Esophagus muscularis mucosa (tissue), 4 donors: ENCODE measurements at regions not wholly inside any gene's neighbourhood (a gene's known extent, or its start where the extent isn't known, plus 50 kb on each side); places are given as distances from the start of the nearest gene placed in this dataset.
"Not testable (repeated sequence)": the region's sequence is repeated elsewhere in the genome, so short reads cannot be mapped to it uniquely, and the experiment has no call there.

Experiments used
- DNase-seq: peaks from one replicate; pipeline ENCODE4 v3.0.0-alpha.2; 2017; ENCODE audit errors: extremely low spot score
- H3K27ac ChIP-seq, 4 donors: fragments of 200-600 bp; sonication (generic); replicated peaks in 1 of 4; 1 replicate in 3 of 4; 2 replicates in 1 of 4; pipeline ENCODE4 v1.5.1; 2016 to 2019; ENCODE audit warnings: mild to moderate bottlenecking in 1 of 4
- H3K27me3 ChIP-seq, 4 donors: fragments of 200-600 bp; sonication (generic); one replicate each; pipeline versions ENCODE4 v1.5.1 to v1.6.0; 2016 to 2019
- H3K36me3 ChIP-seq, 4 donors: fragments of 200-600 bp; sonication (generic); one replicate each; pipeline ENCODE4 v1.5.1; 2016 to 2019
- H3K4me1 ChIP-seq, 4 donors: fragments of 200-600 bp; sonication (generic); one replicate each; pipeline ENCODE4 v1.5.1; 2016 to 2019
- H3K4me3 ChIP-seq, 4 donors: fragments of 200-600 bp; sonication (generic); 1 replicate in 2 of 4; 2 replicates in 2 of 4; pipeline ENCODE4 v1.5.1; 2016 to 2019; ENCODE audit warnings: mild to moderate bottlenecking in 4 of 4, moderate library complexity in 1 of 4
- H3K9me3 ChIP-seq, 4 donors: fragments of 200-600 bp; sonication (generic); 1 replicate in 3 of 4; 2 replicates in 1 of 4; pipeline ENCODE4 v1.5.1; 2016 to 2019
- CTCF ChIP-seq, 3 experiments: fragments of 200-600 bp in 2 of 3; fragments of 450-650 bp in 1 of 3; sonication (generic) in 2 of 3; IDR thresholded peaks; one replicate each; pipeline ENCODE4 v1.5.1; 2017 to 2019; ENCODE audit warnings: antibody characterized with exemption in 3 of 3, mild to moderate bottlenecking in 2 of 3, moderate library complexity in 1 of 3
- EP300 ChIP-seq: sonication (generic); formaldehyde crosslinking; IDR thresholded peaks from one replicate; pipeline ENCODE4 v1.6.1; 2017; ENCODE audit warnings: antibody characterized with exemption
- POLR2A ChIP-seq: fragments of 450-650 bp; IDR thresholded peaks from one replicate; pipeline ENCODE4 v1.6.1; 2017; ENCODE audit warnings: antibody characterized with exemption, moderate library complexity, mild to moderate bottlenecking, low read depth
- POLR2AphosphoS5 ChIP-seq, 2 donors: sonication (generic); formaldehyde crosslinking; IDR thresholded peaks; one replicate each; pipeline ENCODE4 v1.6.1; 2017; ENCODE audit warnings: antibody characterized with exemption in 2 of 2
- WGBS: methylation state at CpG from one replicate; pipeline ENCODE4 v1.1.5; 2018; 5-methylcytosine and 5-hydroxymethylcytosine counted together
- intact Hi-C: fragments of 100-400 bp; cut with DNase I; formaldehyde crosslinking; loops from one replicate; pipeline ENCODE4 v1.15.1; 2023

GRCh38 chr2:185268651-185269050 lies 470.0 kb upstream of the FSIP2 start:
- Histone ChIP-seq H3K9me3 (no peaks in the 10 kb centered on the region), H3K27me3 (no peaks in the 10 kb centered on the region), H3K27ac (no peak overlapping the region), H3K4me1 (no peaks in the 10 kb centered on the region), H3K36me3 (no peaks in the 10 kb centered on the region), H3K4me3 (no peak overlapping the region)
- 86% methylated on average over 3 of the region's 3 CpGs for WGBS
- no peak for DNase-seq
- no peak for TF ChIP-seq POLR2AphosphoS5 (IDR thresholded peaks at IDR 0.05)
- no peak for TF ChIP-seq CTCF (IDR thresholded peaks at IDR 0.05)
- TF ChIP-seq POLR2A, result no peak
- no peak for TF ChIP-seq EP300
- intact Hi-C loops, result no loop called here

DNA sequence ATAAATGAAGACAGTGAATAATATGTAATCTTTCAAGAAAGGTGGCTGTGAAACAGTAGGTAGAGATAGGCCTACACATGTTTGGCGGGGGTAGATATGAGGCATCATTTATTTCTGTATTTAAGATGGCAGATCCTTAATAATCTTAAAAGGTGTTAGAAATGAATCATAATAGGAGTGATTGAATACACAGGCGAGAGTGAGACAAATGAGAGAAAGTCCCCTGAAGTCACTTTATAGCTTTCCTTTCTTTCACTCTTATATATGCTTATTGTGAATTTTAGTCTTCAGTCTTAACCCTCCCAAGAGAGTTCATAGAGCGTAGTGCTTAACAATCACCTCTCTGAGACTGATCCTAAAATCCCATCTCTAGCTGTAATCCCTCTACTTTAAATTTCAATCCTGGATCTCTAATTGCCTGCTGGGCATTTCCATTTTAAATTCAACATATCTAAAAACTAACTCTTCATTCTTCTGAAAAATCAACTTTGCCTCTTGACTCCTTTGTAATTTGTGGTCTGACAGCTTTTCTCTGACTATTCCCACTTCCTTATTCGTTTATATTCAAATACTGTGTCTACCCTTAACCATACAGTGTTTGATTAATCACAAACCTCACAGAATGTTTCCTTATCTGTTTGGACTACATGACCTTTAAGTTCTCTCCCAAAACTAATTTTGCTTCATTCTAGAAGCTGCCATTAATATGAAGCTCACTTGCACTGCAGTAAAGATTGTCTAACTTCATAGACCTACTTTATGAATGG lies 463.7 kb upstream of the FSIP2 start:
- intact Hi-C loops, result no loop called here
- Histone ChIP-seq H3K27ac (no peak overlapping the region), H3K36me3 (no peaks in the 10 kb centered on the region), H3K4me3 (no peak overlapping the region), H3K4me1 (no peaks in the 10 kb centered on the region), H3K27me3 (no peaks in the 10 kb centered on the region), H3K9me3 (no peaks in the 10 kb centered on the region)
- TF ChIP-seq POLR2AphosphoS5 (IDR thresholded peaks at IDR 0.05) (no peak), CTCF (IDR thresholded peaks at IDR 0.05) (no peak), POLR2A (no peak)
- 75% methylated on average over 4 of the region's 4 CpGs for WGBS
- no peak for DNase-seq

- H3K4me1 ChIP-seq, DNase-seq, H3K9me3 ChIP-seq, intact Hi-C loops, H3K27me3 ChIP-seq, H3K36me3 ChIP-seq, H3K4me3 ChIP-seq, H3K27ac ChIP-seq: not testable (repeated sequence)
- WGBS, result 85% methylated on average over 3 of the region's 3 CpGs
Observed at GRCh38 chr2:185275979-185276378, 462.6 kb upstream of the FSIP2 start.

GRCh38 chr2:185278761-185279160 lies 459.8 kb upstream of the FSIP2 start:
- Histone ChIP-seq H3K9me3 (no peaks in the 10 kb centered on the region), H3K36me3 (no peaks in the 10 kb centered on the region)
- 79% methylated on average over 2 of the region's 2 CpGs for WGBS

GRCh38 chr2:185279999-185280398 lies 458.6 kb upstream of the FSIP2 start:
- TF ChIP-seq EP300 (no peak), CTCF (IDR thresholded peaks at IDR 0.05) (peak in 1 of 3 experiments; percentile 5)
- DNase-seq, result no peak
- intact Hi-C loops, result no loop called here
- no peak overlapping the region for H3K4me3 ChIP-seq
- H3K36me3 ChIP-seq, result no peaks in the 10 kb centered on the region
- no peaks in the 10 kb centered on the region for H3K4me1 ChIP-seq
- no peaks in the 10 kb centered on the region for H3K9me3 ChIP-seq
- no peaks in the 10 kb centered on the region for H3K27me3 ChIP-seq
- no peak overlapping the region for H3K27ac ChIP-seq

More at GRCh38 chr2:185278761-185279160, 459.8 kb upstream of the FSIP2 start:
- no peak overlapping the region for H3K4me3 ChIP-seq
- intact Hi-C loops, result no loop called here
- no peak for DNase-seq
- no peaks in the 10 kb centered on the region for H3K4me1 ChIP-seq
- H3K27ac ChIP-seq, result no peak overlapping the region
- no peaks in the 10 kb centered on the region for H3K27me3 ChIP-seq
- TF ChIP-seq EP300 (no peak), CTCF (IDR thresholded peaks at IDR 0.05) (no peak), POLR2AphosphoS5 (IDR thresholded peaks at IDR 0.05) (no peak), POLR2A (no peak)
